Lower leg skin (tissue), 4 donors: ENCODE measurements at regions not wholly inside any gene's neighbourhood (a gene's known extent, or its start where the extent isn't known, plus 50 kb on each side); places are given as distances from the start of the nearest gene placed in this dataset.

Experiments used
- DNase-seq, 2 donors: peaks; one replicate each; pipeline ENCODE4 v3.0.0-alpha.2; 2019; ENCODE audit warnings: low spot score in 2 of 2
- H3K4me3 ChIP-seq: fragments of 200-600 bp; sonication (generic); 2 replicates; pipeline ENCODE4 v1.5.1; 2017; ENCODE audit warnings: mild to moderate bottlenecking, low read depth; ENCODE audit not compliant: poor library complexity, severe bottlenecking
- CTCF ChIP-seq, 3 donors: fragments of 450-650 bp; IDR thresholded peaks; one replicate each; pipeline ENCODE4 v1.5.1; 2016; ENCODE audit warnings: antibody characterized with exemption in 3 of 3, mild to moderate bottlenecking in 3 of 3, moderate library complexity in 2 of 3
- POLR2A ChIP-seq, 2 donors: fragments of 450-650 bp; IDR thresholded peaks; one replicate each; pipeline ENCODE4 v1.6.1; 2016 to 2017; ENCODE audit warnings: antibody characterized with exemption in 2 of 2, mild to moderate bottlenecking in 1 of 2, moderate library complexity in 1 of 2
- WGBS, 2 donors: methylation state at CpG; one replicate each; pipeline ENCODE4 v1.1.5; 2018; 5-methylcytosine and 5-hydroxymethylcytosine counted together
- intact Hi-C: fragments of 100-400 bp; cut with DNase I; formaldehyde crosslinking; loops from one replicate; pipeline ENCODE4 v1.15.0; 2023; ENCODE audit warnings: low total_unique reads

- 60 to 72% methylated on average over 3 of the region's 3 CpGs for whole genome bisulfite sequencing, 2 donors
- TF ChIP-seq CTCF (IDR thresholded peaks at IDR 0.05), result no peak
- TF ChIP-seq POLR2A (IDR thresholded peaks at IDR 0.05), result no peak
- intact Hi-C loops, result no loop called here
- no peak for DNase-seq
- no peak overlapping the region for H3K4me3 ChIP-seq
Observed at GRCh38 chr13:80145171-80145690, 195.7 kb downstream of the SPRY2 start.

GRCh38 chr13:80144493-80144892 lies 196.4 kb downstream of the SPRY2 start:
- no peak for DNase-seq
- intact Hi-C loops, result no loop called here
- no peak overlapping the region for H3K4me3 ChIP-seq
- no peak for TF ChIP-seq CTCF (IDR thresholded peaks at IDR 0.05)
- TF ChIP-seq POLR2A (IDR thresholded peaks at IDR 0.05), result no peak

GRCh38 chr13:80141123-80141849 lies 199.6 kb downstream of the SPRY2 start:
- intact Hi-C loops, result no loop called here
- no peak overlapping the region for H3K4me3 ChIP-seq
- DNase-seq, result no peak
- TF ChIP-seq CTCF (IDR thresholded peaks at IDR 0.05) (no peak), POLR2A (IDR thresholded peaks at IDR 0.05) (no peak)
- WGBS, 2 donors, result 63 to 74% methylated on average over 7 of the region's 7 CpGs

GRCh38 chr13:80140685-80141084 lies 200.2 kb downstream of the SPRY2 start:
- no peak for TF ChIP-seq POLR2A (IDR thresholded peaks at IDR 0.05)
- no peak for TF ChIP-seq CTCF (IDR thresholded peaks at IDR 0.05)
- intact Hi-C loops, result no loop called here
- WGBS, 2 donors, result 56 to 75% methylated on average over 4 of the region's 4 CpGs
- no peak for DNase-seq
- no peak overlapping the region for H3K4me3 ChIP-seq

GRCh38 chr13:80139196-80139595 lies 201.7 kb downstream of the SPRY2 start:
- TF ChIP-seq CTCF (IDR thresholded peaks at IDR 0.05), result no peak
- no peak for TF ChIP-seq POLR2A (IDR thresholded peaks at IDR 0.05)
- no peak overlapping the region for H3K4me3 ChIP-seq
- 94 to 95% methylated on average over 2 of the region's 2 CpGs for WGBS, 2 donors
- intact Hi-C loops, result no loop called here
- DNase-seq, result no peak

GRCh38 chr13:80137994-80138393 lies 202.9 kb downstream of the SPRY2 start:
- intact Hi-C loops, result no loop called here
- TF ChIP-seq CTCF (IDR thresholded peaks at IDR 0.05) (no peak), POLR2A (IDR thresholded peaks at IDR 0.05) (no peak)
- WGBS, 2 donors, result 62 to 64% methylated on average over 3 of the region's 3 CpGs

More at GRCh38 chr13:80137994-80138393, 202.9 kb downstream of the SPRY2 start:
- H3K4me3 ChIP-seq, result no peak overlapping the region
- DNase-seq, result no peak
